SU-DHL-6 (cell line): ENCODE measurements at regions not wholly inside any gene's neighbourhood (a gene's known extent, or its start where the extent isn't known, plus 50 kb on each side); places are given as distances from the start of the nearest gene placed in this dataset.

Experiments
- CTCF ChIP-seq: fragments of 200-600 bp; sonication (generic); IDR thresholded peaks from one replicate; pipeline ENCODE4 v1.5.1; 2017; ENCODE audit warnings: antibody characterized with exemption, mild to moderate bottlenecking, low read length, moderate library complexity; ENCODE audit not compliant: insufficient read depth, poor library complexity, severe bottlenecking
- EZH2phosphoT487 ChIP-seq: fragments of 200-600 bp; sonication (generic), shearing (Covaris generic); conservative IDR thresholded peaks from 2 replicates; pipeline ENCODE4 v1.6.1; 2018; ENCODE audit warnings: mild to moderate bottlenecking, antibody characterized with exemption, low read length, moderate library complexity, mixed read lengths

- TF ChIP-seq EZH2phosphoT487 = no peak
- no peak for TF ChIP-seq CTCF
Measured at GRCh38 chr14:76950055-76951020, 78.2 kb downstream of the IRF2BPL start.
